ENCODE measurements at regions not wholly inside any gene's neighbourhood (a gene's known extent, or its start where the extent isn't known, plus 50 kb on each side); places are given as distances from the start of the nearest gene placed in this dataset.

- no peak for TF ChIP-seq ZNF449 (tag by site-specific recombination; IDR thresholded peaks at IDR 0.05)
Measured at GRCh38 chr2:5502385-5502784, 189.8 kb upstream of the SOX11 start (continued).

DNA sequence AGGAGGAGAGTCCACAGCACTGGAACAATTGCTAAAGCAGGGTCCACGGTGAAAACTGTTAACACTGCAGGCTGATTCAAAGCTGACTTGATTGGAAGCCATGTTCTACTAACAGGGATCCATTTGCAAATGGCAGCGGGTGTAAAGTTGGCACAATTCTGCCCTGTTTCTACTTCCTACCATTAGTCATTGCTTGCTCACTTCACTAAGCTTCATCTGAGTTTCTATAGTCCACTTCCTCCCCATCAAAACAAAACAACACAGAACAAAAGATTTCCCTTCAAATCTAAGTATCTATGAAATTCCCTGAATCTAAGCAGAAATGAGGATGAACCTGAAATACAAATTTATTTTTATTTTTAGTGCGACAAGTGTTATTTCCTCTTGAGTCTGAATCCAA lies 187.4 kb upstream of the SOX11 start:
- TF ChIP-seq YY2 (tag by site-specific recombination; IDR thresholded peaks at IDR 0.05), result no peak
- TF ChIP-seq ZNF423 (tag by site-specific recombination; IDR thresholded peaks at IDR 0.05), result no peak
- no peak for TF ChIP-seq ZNF121 (tag by site-specific recombination; IDR thresholded peaks at IDR 0.05)
- H3K4me1 ChIP-seq (ENCODE audit: control insufficient read depth, insufficient read depth, low read length), result no peaks in the 10 kb centered on the region; the same call in 1 of the 2 replicates
- CTCF ChIA-PET, result no interaction called here
- no peak overlapping the region for H3K27ac ChIP-seq (ENCODE audit: extremely low read depth, low read depth, low read length)
- no peaks in the 10 kb centered on the region for H3K9me3 ChIP-seq (ENCODE audit: control insufficient read depth, insufficient read depth, low read depth, low read length)
- POLR2A ChIA-PET, result no interaction called here
- H3K36me3 ChIP-seq (ENCODE audit: control insufficient read depth in 2 of 2, insufficient read depth in 1 of 2, low read length in 2 of 2), result no peaks in the 10 kb centered on the region
- H3K4me3 ChIP-seq (ENCODE audit: low read depth, low read length), result no peak overlapping the region

DNA sequence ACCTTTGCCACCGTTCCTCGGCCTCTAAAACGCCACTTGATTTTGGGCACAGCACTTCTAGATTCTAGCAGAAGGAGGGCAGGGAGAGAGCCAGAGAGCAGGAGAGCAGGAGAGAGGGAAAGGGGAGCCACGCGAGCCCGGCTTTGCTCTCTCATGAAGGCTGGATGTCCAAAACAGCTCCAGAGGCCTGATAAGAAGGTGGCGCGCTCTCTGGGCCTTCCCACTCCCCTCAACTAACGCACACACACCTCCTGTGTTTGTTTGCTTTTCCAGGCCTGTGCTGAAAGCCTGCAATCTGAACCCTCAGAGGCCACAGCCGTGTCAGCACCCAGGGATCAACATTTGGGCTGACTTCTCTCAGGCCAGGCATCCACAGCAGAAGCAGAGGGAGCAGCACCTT lies 184.8 kb upstream of the SOX11 start:
- ChIA-PET CTCF (no interaction called here), POLR2A (no interaction called here)
- no peak overlapping the region for H3K27ac ChIP-seq (ENCODE audit: extremely low read depth, low read depth, low read length)
- no peaks in the 10 kb centered on the region for H3K36me3 ChIP-seq (ENCODE audit: control insufficient read depth in 2 of 2, insufficient read depth in 1 of 2, low read length in 2 of 2)
- no peaks in the 10 kb centered on the region for H3K9me3 ChIP-seq (ENCODE audit: control insufficient read depth, insufficient read depth, low read depth, low read length)
- no peak overlapping the region for H3K4me3 ChIP-seq (ENCODE audit: low read depth, low read length)
- TF ChIP-seq SP3 (tag by site-specific recombination; IDR thresholded peaks at IDR 0.05) (no peak), ZNF391 (tag by site-specific recombination; IDR thresholded peaks at IDR 0.05; ENCODE audit: borderline replicate concordance, low read depth) (no peak)
- TF ChIP-seq, protein P1, sequence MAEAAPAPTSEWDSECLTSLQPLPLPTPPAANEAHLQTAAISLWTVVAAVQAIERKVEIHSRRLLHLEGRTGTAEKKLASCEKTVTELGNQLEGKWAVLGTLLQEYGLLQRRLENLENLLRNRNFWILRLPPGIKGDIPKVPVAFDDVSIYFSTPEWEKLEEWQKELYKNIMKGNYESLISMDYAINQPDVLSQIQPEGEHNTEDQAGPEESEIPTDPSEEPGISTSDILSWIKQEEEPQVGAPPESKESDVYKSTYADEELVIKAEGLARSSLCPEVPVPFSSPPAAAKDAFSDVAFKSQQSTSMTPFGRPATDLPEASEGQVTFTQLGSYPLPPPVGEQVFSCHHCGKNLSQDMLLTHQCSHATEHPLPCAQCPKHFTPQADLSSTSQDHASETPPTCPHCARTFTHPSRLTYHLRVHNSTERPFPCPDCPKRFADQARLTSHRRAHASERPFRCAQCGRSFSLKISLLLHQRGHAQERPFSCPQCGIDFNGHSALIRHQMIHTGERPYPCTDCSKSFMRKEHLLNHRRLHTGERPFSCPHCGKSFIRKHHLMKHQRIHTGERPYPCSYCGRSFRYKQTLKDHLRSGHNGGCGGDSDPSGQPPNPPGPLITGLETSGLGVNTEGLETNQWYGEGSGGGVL (tag by site-specific recombination; IDR thresholded peaks at IDR 0.05), result no peak
- no peaks in the 10 kb centered on the region; the same call in 1 of the 2 replicates for H3K4me1 ChIP-seq (ENCODE audit: control insufficient read depth, insufficient read depth, low read length)

- H3K4me3 ChIP-seq (ENCODE audit: low read depth, low read length), result no peak overlapping the region
- H3K27ac ChIP-seq (ENCODE audit: extremely low read depth, low read depth, low read length), result no peak overlapping the region
- no peaks in the 10 kb centered on the region for H3K36me3 ChIP-seq (ENCODE audit: control insufficient read depth in 2 of 2, insufficient read depth in 1 of 2, low read length in 2 of 2)
- POLR2A ChIA-PET, result no interaction called here
- no peaks in the 10 kb centered on the region for H3K9me3 ChIP-seq (ENCODE audit: control insufficient read depth, insufficient read depth, low read depth, low read length)
- CTCF ChIA-PET, result no interaction called here
- H3K4me1 ChIP-seq (ENCODE audit: control insufficient read depth, insufficient read depth, low read length), result no peaks in the 10 kb centered on the region
- TF ChIP-seq ZNF514 (tag by site-specific recombination; IDR thresholded peaks at IDR 0.05) (no peak), ZNF280C (tag by site-specific recombination; IDR thresholded peaks at IDR 0.05) (no peak), ZNF670 (tag by site-specific recombination; IDR thresholded peaks at IDR 0.05; ENCODE audit: low read depth) (no peak), WT1 (tag by site-specific recombination; IDR thresholded peaks at IDR 0.05) (no peak), ZNF433 (tag by site-specific recombination; IDR thresholded peaks at IDR 0.05; ENCODE audit: low read depth) (no peak), ZNF677 (tag by site-specific recombination; IDR thresholded peaks at IDR 0.05) (no peak), ZNF449 (tag by site-specific recombination; IDR thresholded peaks at IDR 0.05) (no peak), ZNF555 (tag by site-specific recombination; conservative IDR thresholded peaks at IDR 0.05) (no peak)
- TF ChIP-seq, protein P1 (tag by site-specific recombination; IDR thresholded peaks at IDR 0.05), result no peak
- TF ChIP-seq, protein P2, sequence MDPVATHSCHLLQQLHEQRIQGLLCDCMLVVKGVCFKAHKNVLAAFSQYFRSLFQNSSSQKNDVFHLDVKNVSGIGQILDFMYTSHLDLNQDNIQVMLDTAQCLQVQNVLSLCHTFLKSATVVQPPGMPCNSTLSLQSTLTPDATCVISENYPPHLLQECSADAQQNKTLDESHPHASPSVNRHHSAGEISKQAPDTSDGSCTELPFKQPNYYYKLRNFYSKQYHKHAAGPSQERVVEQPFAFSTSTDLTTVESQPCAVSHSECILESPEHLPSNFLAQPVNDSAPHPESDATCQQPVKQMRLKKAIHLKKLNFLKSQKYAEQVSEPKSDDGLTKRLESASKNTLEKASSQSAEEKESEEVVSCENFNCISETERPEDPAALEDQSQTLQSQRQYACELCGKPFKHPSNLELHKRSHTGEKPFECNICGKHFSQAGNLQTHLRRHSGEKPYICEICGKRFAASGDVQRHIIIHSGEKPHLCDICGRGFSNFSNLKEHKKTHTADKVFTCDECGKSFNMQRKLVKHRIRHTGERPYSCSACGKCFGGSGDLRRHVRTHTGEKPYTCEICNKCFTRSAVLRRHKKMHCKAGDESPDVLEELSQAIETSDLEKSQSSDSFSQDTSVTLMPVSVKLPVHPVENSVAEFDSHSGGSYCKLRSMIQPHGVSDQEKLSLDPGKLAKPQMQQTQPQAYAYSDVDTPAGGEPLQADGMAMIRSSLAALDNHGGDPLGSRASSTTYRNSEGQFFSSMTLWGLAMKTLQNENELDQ (tag by site-specific recombination; IDR thresholded peaks at IDR 0.05; ENCODE audit: low read depth), result no peak
Measured at GRCh38 chr2:5509362-5509761, 182.8 kb upstream of the SOX11 start.
